Sciatic nerve (tissue), 2 donors: ENCODE measurements at regions not wholly inside any gene's neighbourhood (a gene's known extent, or its start where the extent isn't known, plus 50 kb on each side); places are given as distances from the start of the nearest gene placed in this dataset.

Experiments
- ATAC-seq: fragments of 200-7000 bp; cut with Tn5 transposase; one replicate; pipeline ENCODE4 v1.9.1; 2020; ENCODE audit warnings: mild to moderate bottlenecking, moderate library complexity
- DNase-seq: peaks from one replicate; pipeline ENCODE4 v3.0.0-alpha.2; 2020; ENCODE audit warnings: low spot score
- intact Hi-C: fragments of 100-400 bp; cut with DNase I; formaldehyde crosslinking; loops from one replicate; pipeline ENCODE4 v1.14.2; 2022
- donor health status: DM: no; HTN: no; CAD: no.
- donor health status: DM: no; HTN: no; CAD: no.

GRCh38 chr13:65917731-65918130, 1312.4 kb downstream of the PCDH9 start:
- ATAC-seq (no peak), DNase-seq (no peak)
- intact Hi-C loops, result no loop called here

DNA sequence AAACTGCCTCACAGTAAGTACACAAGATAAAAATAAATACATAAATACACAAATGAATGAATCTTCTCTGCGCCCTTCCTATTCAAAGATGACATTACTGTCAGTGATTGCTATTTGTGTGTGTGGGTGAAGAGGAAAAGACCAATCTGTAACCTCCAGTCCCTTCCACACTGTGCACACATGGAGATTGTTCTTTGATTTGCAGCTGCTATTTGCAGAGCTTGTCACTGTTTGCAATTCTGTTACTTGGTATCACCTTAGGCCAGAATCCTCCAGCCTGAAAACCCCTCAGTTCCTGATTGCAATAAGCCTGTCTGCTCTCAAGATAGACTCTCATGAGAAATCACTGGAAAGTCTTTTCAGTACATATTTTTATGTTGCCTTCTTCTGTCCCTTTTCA, 1314.9 kb downstream of the PCDH9 start:
- intact Hi-C loops, result no loop called here
- DNase-seq (no peak), ATAC-seq (no peak)

GRCh38 chr13:65914716-65915115, 1315.4 kb downstream of the PCDH9 start:
- no peak for ATAC-seq
- intact Hi-C loops, result no loop called here
- DNase-seq, result no peak

DNA sequence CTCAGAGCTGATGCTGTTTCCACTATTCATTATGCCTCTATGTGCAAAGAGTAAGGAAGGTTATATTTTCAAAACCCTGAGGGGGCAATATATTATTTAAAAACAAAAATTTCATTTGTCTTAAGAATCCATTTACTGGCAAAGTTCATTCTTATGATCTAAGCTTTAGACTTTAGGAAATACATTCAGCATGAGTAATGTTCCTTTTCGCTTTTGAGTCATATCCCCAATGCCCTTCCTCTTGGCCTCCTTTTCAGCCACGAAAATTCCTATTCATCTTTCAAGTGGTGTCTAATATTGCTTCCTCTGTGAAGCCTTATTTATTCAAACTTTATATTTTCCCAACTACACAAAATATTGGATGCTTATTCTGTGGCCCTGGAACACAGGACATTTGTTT, 1317.0 kb downstream of the PCDH9 start:
- ATAC-seq (peak; percentile 67), DNase-seq (no peak)
- intact Hi-C loops, result no loop called here

GRCh38 chr13:65912516-65912915, 1317.6 kb downstream of the PCDH9 start:
- ATAC-seq, result no peak
- DNase-seq, result no peak
- intact Hi-C loops, result no loop called here

GRCh38 chr13:65911546-65912193, 1318.5 kb downstream of the PCDH9 start:
- DNase-seq, result no peak
- peak; percentile 22 for ATAC-seq
- intact Hi-C loops, result no loop called here

DNA sequence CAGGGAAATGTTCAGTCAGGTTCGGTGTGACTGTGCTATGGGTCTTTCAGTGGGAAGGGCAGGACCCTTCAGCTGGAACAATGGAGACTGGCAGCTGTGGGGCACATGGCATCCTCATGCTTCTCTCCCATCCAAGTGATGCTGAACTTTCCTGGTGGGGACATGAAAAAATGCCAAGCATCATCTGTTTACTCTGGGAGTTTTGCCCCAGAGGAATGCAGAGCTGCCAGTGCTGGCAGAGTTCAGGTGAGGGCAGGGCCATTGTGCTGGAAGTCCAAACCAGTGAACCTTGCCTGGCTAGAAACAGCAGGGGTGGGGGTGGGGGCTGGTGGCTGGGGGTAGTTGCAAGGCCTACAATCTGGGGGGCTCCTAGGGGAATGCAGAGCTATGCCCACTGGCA, 1320.6 kb downstream of the PCDH9 start:
- ATAC-seq (no peak), DNase-seq (no peak)
- intact Hi-C loops, result no loop called here

DNA sequence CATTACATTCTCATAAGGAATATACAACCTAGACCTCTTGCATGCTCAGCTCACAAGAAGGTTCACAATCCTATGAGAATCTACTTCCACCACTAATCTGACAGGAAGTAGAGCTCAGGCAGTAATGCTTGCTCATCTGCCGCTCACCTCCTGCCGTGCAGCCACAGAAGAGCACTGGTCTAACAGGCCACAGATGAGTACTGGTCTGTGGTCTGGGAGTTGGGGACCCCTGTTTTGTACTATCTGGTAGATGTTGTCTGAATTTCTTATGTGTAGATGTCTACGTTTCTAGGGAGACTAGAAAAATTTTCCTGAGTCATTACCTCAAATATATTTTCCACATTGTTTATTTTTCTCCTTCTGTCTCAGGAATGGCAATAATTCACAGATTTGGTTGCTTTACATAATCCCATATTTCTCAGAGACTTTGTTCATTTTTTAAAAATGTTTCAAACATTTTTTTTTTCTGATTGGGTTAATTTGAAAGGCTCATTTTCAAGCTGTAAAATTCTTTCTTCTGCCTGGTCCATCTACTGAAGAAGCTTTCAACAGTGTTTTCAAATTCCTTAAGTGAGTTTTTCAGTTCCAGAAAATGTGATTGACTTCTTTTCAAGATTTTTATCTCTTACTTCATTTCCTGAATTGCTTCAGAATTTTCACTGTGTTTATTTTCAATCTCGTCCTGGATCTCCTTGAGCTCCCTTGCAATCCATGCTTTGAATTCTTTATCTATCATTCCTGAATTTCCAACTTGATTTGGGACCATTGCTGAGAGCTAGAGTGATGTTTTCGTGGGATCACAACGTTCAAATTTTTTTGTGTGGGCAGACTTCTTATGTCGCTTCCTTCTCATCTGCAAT, 1322.2 kb downstream of the PCDH9 start:
- DNase-seq (no peak), ATAC-seq (no peak)
- intact Hi-C loops, result no loop called here

DNA sequence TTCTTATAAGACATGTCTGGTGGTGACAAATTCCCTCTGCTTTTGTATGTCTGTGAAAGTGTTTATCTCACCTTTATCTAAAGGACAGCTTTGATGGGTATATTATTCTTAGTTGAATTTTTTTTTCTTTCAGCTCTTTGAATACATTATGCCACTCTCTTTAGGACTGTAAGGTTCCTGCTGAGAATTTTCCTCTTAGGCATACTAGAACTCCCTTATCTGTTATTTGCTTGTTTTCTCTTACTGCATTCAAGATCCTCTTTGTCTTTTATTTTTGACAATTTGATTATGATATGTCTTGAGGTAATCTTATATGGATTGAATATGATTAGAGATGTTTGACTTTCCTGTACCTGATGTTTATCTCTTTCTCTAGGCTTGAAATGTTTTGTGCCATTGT, 1328.4 kb downstream of the PCDH9 start:
- intact Hi-C loops, result no loop called here
- ATAC-seq (no peak), DNase-seq (no peak)

DNA sequence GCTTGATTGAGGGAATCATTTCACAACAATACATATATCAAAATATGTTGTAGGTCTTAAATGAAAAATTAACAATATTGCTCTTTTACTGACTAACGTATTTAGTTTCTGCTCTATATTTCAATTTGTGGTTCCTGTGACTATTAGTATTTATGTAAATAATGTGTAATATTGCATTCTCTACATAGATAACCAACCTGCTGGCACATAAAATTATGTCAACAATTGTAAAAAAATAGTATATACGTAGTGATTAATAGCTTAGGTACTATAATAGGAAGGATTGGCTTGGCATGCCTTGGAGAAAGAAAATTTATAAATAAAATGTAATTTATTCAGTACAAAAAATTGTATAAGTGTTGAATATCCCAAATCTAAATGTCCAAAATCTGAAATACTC, 1336.1 kb downstream of the PCDH9 start:
- intact Hi-C loops, result no loop called here

GRCh38 chr13:65892859-65893258, 1337.3 kb downstream of the PCDH9 start:
- intact Hi-C loops, result no loop called here
- ATAC-seq (no peak), DNase-seq (no peak)

More for the DNA sequence above, 1336.1 kb downstream of the PCDH9 start:
- DNase-seq (no peak), ATAC-seq (no peak)

DNA sequence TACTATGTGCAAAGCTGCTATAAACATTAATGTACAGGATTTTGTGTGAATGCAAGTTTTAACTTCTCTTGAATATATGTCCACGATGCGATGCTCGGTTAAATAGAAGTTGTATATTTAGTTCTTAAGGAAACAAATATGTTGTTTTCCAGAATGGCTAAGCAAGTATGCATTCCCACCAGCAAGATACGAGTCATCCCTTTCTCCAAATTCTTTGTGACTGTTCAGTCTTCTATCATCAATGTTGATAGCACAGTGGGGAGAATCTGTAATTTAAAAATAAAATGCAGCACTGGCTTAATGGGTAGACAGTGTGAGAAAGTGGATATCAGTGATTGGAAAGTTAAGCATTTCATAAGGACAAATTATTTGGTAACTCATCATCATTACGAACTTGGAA, 1340.8 kb downstream of the PCDH9 start:
- DNase-seq (no peak), ATAC-seq (no peak)
- intact Hi-C loops, result no loop called here

- intact Hi-C loops, result no loop called here
- ATAC-seq (no peak), DNase-seq (no peak)
Observed at GRCh38 chr13:65882810-65883209, 1347.3 kb downstream of the PCDH9 start.

- intact Hi-C loops, result no loop called here
Observed at GRCh38 chr13:65881561-65882155, 1348.5 kb downstream of the PCDH9 start.

DNA sequence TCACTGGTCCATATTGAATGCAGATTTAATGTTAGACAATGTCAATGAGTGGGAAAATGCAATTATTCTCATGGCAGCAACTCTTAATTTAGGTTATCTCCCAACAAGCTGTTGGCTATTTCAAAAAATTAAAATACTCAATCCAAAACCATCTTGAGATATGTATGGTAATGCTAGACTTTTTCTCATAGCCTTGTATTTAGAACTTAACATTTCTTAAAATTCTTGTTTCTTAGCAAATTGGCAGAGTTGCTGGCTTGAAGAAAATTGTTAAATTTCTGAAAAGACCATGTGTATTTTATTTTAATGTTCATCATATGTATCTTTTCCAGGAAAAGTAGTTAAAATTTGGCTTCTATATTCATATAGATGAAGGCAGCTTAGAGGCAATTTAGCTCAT, 1355.1 kb downstream of the PCDH9 start:
- intact Hi-C loops, result no loop called here
- no peak for DNase-seq
- no peak for ATAC-seq

More at GRCh38 chr13:65881561-65882155, 1348.5 kb downstream of the PCDH9 start:
- ATAC-seq, result no peak
- DNase-seq, result no peak

DNA sequence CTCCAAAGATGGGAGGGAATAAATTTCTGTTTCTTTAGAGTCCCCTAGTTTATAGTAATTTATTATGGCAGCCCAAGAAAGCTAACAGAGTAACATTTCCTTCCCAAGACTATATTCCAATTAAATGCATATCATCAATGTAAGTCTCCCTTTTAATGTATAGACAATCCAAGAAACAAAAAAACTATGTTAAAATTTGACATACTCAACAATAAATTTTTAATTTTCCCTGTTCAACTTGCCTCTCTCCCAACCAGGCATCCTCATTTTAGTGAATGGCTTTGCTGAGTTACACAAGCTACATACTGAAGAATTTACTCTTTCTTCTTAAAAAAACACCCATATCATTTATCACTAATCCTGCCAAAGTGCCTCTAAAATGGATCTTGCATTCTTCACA, 1357.7 kb downstream of the PCDH9 start:
- intact Hi-C loops, result no loop called here
- no peak for DNase-seq
- ATAC-seq, result no peak

DNA sequence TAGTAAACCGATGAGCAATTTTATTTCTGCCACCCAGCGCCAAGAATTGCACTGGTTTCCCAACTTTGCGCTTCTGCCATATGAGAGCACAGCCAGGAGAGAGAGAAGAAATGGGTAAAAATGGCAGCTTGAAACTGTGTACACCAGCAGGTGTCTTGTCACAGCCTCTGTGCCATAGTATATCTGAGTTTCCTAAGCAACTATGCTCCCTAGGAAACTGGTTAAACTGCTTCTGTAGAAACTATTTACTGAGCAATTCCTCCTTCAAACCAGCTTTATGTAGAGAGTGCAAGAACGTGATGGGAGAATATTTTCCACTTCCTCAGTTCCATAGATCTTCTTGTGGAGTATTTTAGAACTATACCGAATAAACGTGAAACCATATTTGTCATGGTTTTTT, 1361.3 kb downstream of the PCDH9 start:
- no peak for ATAC-seq

DNA sequence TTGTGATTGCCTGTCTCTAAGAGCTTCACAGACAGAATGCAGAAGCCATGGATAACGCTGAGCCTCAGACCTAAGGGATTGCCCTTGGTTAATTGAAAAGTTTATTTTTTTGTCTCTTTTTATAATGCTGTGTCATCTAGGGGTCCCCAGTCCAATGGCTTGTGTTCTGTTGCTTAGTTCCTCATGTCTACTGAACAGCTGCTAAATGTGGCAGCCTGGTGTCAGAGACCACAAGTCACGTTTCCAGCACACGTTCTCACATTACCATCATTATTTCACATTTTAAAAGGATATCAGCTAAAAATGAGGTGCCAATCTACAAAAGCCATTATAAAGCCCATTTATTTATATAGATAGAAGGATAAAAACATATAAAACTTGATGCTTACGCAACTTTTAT, 1362.0 kb downstream of the PCDH9 start:
- no peak for DNase-seq
- intact Hi-C loops, result no loop called here
- ATAC-seq, result no peak

More for the DNA sequence above, 1361.3 kb downstream of the PCDH9 start:
- intact Hi-C loops, result no loop called here
- DNase-seq, result no peak

GRCh38 chr13:65866138-65866537, 1364.0 kb downstream of the PCDH9 start:
- no peak for ATAC-seq

DNA sequence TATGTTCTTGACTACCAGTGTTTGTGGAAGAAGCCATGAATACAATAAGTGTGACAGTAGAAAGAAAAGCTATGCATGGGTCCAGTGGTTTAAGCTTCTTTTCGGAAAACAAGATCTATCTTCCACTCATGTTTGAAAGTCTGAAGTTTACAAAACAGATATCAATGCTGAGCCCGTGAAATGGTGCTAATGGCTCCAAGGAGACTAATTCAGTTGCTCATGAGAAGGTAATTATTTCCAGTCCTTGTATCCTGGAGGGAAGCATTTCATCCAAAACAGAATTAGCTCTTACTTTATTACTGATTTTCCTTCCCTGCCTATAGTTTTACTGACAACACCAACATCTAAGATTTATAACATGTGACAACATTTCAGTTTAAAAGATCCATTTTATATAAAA, 1364.9 kb downstream of the PCDH9 start:
- no peak for DNase-seq
- ATAC-seq, result no peak
- intact Hi-C loops, result no loop called here

More at GRCh38 chr13:65866138-65866537, 1364.0 kb downstream of the PCDH9 start:
- intact Hi-C loops, result no loop called here
- no peak for DNase-seq
